Breast epithelium (tissue), 4 donors: ENCODE measurements at regions not wholly inside any gene's neighbourhood (a gene's known extent, or its start where the extent isn't known, plus 50 kb on each side); places are given as distances from the start of the nearest gene placed in this dataset.
"Not testable (repeated sequence)": the region's sequence is repeated elsewhere in the genome, so short reads cannot be mapped to it uniquely, and the experiment has no call there.

ENCODE experiments used
- DNase-seq, 2 donors: peaks; one replicate each; pipeline ENCODE4 v3.0.0-alpha.2; 2019; ENCODE audit warnings: low spot score in 2 of 2
- H3K27ac ChIP-seq, 2 donors: fragments of 200-600 bp; sonication (generic) in 1 of 2; one replicate each; pipeline ENCODE4 v1.5.1; 2016 to 2019; ENCODE audit warnings: mild to moderate bottlenecking in 1 of 2
- H3K27me3 ChIP-seq, 2 donors: fragments of 200-600 bp; sonication (generic) in 1 of 2; one replicate each; pipeline versions ENCODE4 v1.5.1 to v1.6.0; 2017 to 2019; ENCODE audit warnings: control low read depth in 1 of 2, mild to moderate bottlenecking in 1 of 2
- H3K36me3 ChIP-seq: fragments of 200-600 bp; one replicate; pipeline ENCODE4 v1.5.1; 2019
- H3K4me1 ChIP-seq, 2 donors: fragments of 200-600 bp; sonication (generic); one replicate each; pipeline ENCODE4 v1.5.1; 2016 to 2019; ENCODE audit warnings: control low read depth in 1 of 2
- H3K4me3 ChIP-seq, 3 donors: fragments of 200-600 bp; sonication (generic); 1 replicate in 2 of 3; 2 replicates in 1 of 3; pipeline ENCODE4 v1.5.1; 2016 to 2019; ENCODE audit warnings: mild to moderate bottlenecking in 3 of 3, moderate library complexity in 2 of 3
- H3K9me3 ChIP-seq, 2 donors: fragments of 200-600 bp; sonication (generic) in 1 of 2; one replicate each; pipeline ENCODE4 v1.5.1; 2016 to 2019; ENCODE audit warnings: control low read depth in 1 of 2
- POLR2A ChIP-seq: fragments of 450-650 bp; IDR thresholded peaks from one replicate; pipeline ENCODE4 v1.6.1; 2016; ENCODE audit warnings: antibody characterized with exemption, mild to moderate bottlenecking, moderate library complexity
- POLR2AphosphoS5 ChIP-seq, 3 donors: sonication (generic); formaldehyde crosslinking; IDR thresholded peaks; one replicate each; pipeline ENCODE4 v1.6.1; 2017; ENCODE audit warnings: antibody characterized with exemption in 3 of 3
- intact Hi-C: fragments of 100-400 bp; cut with DNase I; formaldehyde crosslinking; loops from one replicate; pipeline ENCODE4 v1.15.1; 2023; ENCODE audit warnings: low total_unique reads
- TF ChIP-seq, protein P1 (sequence below), 3 donors: fragments of 450-650 bp; IDR thresholded peaks; one replicate each; pipeline ENCODE4 v1.5.1; 2016 to 2017; ENCODE audit warnings: antibody characterized with exemption in 3 of 3, mild to moderate bottlenecking in 3 of 3, moderate library complexity in 3 of 3

DNA sequence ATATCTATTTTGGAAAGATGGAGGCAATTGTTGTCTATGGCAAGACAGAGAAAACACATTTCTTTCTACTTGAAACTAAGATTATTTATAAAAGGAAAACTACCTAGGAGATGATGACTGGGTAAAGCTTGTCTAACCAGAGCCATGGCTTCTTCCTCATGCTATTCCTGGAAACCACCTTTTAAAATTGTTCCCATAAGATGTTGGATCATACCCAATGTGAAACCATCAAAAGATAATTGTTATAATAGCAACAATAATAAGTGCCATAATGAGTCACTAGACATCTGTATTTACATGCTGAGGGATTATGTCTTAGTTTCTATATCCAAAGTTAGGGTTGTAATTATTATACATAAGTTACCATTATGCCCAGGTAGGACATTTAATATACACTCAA is 428.4 kb downstream of the KCNJ2 start:
- no peak overlapping the region for H3K4me3 ChIP-seq
- no peak for DNase-seq
- intact Hi-C loops = no loop called here
- TF ChIP-seq, protein P1, sequence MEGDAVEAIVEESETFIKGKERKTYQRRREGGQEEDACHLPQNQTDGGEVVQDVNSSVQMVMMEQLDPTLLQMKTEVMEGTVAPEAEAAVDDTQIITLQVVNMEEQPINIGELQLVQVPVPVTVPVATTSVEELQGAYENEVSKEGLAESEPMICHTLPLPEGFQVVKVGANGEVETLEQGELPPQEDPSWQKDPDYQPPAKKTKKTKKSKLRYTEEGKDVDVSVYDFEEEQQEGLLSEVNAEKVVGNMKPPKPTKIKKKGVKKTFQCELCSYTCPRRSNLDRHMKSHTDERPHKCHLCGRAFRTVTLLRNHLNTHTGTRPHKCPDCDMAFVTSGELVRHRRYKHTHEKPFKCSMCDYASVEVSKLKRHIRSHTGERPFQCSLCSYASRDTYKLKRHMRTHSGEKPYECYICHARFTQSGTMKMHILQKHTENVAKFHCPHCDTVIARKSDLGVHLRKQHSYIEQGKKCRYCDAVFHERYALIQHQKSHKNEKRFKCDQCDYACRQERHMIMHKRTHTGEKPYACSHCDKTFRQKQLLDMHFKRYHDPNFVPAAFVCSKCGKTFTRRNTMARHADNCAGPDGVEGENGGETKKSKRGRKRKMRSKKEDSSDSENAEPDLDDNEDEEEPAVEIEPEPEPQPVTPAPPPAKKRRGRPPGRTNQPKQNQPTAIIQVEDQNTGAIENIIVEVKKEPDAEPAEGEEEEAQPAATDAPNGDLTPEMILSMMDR (IDR thresholded peaks at IDR 0.05) = no peak
- TF ChIP-seq POLR2AphosphoS5 (IDR thresholded peaks at IDR 0.05) (no peak), POLR2A (no peak)
- H3K27me3 ChIP-seq = no peaks in the 10 kb centered on the region
- no peaks in the 10 kb centered on the region for H3K9me3 ChIP-seq
- H3K4me1 ChIP-seq = no peaks in the 10 kb centered on the region
- H3K27ac ChIP-seq = no peak overlapping the region
- no peaks in the 10 kb centered on the region for H3K36me3 ChIP-seq

DNA sequence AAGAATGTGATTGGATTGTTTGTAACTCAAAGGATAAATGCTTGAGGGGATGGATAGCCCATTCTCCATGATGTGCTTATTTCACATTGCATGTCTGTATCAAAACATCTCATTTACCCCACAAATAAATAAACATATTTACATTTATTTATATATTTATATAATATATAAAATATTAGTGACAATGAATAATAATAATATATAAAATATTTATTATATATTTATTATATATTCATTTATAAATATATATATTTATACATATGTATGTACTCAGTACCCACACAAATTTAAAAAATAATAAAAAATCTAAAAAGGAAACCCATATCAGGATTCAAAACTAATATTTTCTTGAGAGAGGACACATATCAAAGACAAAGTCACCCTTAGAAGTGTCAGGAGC is 429.9 kb downstream of the KCNJ2 start:
- no peaks in the 10 kb centered on the region for H3K36me3 ChIP-seq
- no peaks in the 10 kb centered on the region for H3K4me1 ChIP-seq
- no peaks in the 10 kb centered on the region for H3K27me3 ChIP-seq
- H3K4me3 ChIP-seq = no peak overlapping the region
- no peaks in the 10 kb centered on the region for H3K9me3 ChIP-seq
- no peak for TF ChIP-seq POLR2A
- no peak for TF ChIP-seq POLR2AphosphoS5 (IDR thresholded peaks at IDR 0.05)
- TF ChIP-seq, protein P1 (IDR thresholded peaks at IDR 0.05) = no peak
- no peak overlapping the region for H3K27ac ChIP-seq
- intact Hi-C loops = no loop called here
- no peak for DNase-seq

DNA sequence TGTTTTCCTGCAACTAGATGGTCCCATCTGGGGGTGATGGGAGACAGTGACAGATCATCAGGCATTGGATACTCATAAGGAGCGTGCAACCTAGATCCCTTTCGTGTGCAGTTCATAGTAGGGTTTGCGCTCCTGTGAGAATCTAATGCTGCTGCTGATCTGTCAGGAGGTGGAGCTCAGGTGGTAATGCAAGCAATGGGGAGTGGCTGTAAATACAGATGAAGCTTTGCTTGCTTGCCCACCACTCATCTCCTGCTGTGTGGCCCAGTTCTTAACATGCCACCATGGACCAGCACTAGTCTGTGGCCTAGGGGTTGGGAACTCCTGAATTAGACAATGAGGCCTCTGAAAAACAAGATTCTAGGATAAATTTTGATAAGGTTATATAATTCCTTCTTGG is 430.6 kb downstream of the KCNJ2 start:
- H3K36me3 ChIP-seq, H3K9me3 ChIP-seq, H3K27ac ChIP-seq, H3K27me3 ChIP-seq, intact Hi-C loops, H3K4me3 ChIP-seq, DNase-seq, H3K4me1 ChIP-seq: not testable (repeated sequence)

DNA sequence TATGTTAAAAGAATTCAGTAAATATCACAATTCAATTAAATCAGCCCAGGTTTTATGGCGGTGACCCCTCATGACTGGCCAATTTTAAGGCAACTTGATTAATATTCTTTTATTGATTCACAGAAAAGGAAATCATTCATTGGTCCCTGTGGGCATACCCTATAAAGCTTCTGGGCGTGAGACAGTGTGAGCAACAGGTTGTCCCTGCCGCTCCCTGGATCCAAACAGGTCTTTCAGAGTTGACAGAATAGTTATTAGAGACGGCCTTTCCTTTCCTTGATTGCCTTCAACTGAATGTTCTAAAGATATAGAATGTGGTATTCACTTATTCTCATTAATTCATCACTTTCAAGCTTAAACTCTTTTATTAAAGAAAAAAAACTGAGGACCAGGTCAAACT is 433.9 kb downstream of the KCNJ2 start:
- Histone ChIP-seq H3K4me3 (no peak overlapping the region), H3K27me3 (no peaks in the 10 kb centered on the region), H3K4me1 (no peaks in the 10 kb centered on the region), H3K27ac (no peak overlapping the region), H3K36me3 (no peaks in the 10 kb centered on the region), H3K9me3 (no peaks in the 10 kb centered on the region)
- TF ChIP-seq, protein P1 (IDR thresholded peaks at IDR 0.05) = no peak
- TF ChIP-seq POLR2AphosphoS5 (IDR thresholded peaks at IDR 0.05) (no peak), POLR2A (no peak)
- DNase-seq = no peak
- intact Hi-C loops = no loop called here

DNA sequence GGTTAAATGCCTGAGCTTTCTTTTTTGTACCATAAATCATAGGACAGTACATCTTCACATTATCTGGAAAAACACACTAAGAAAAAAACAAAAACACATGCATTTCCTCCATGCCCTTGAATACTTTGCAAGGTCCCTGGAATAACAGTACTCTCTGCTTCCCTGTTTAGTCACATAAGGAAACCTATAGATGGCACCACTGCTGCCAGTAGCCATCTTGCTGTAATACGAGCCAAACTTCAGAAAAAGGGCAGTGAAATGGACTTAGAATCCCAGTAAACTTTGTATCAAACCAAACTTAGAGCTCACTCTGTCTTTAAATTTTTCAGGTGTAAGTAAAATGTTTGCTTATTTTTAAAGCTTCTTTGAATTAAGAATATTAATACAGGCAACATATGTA is 435.5 kb downstream of the KCNJ2 start:
- H3K36me3 ChIP-seq = no peaks in the 10 kb centered on the region
- no peaks in the 10 kb centered on the region for H3K4me1 ChIP-seq
- TF ChIP-seq POLR2AphosphoS5 (IDR thresholded peaks at IDR 0.05) = no peak
- TF ChIP-seq POLR2A = no peak
- TF ChIP-seq, protein P1 (IDR thresholded peaks at IDR 0.05) = no peak
- H3K27me3 ChIP-seq = no peaks in the 10 kb centered on the region
- H3K27ac ChIP-seq = no peak overlapping the region
- no peak for DNase-seq
- intact Hi-C loops = no loop called here
- H3K4me3 ChIP-seq = no peak overlapping the region
- H3K9me3 ChIP-seq = no peaks in the 10 kb centered on the region

DNA sequence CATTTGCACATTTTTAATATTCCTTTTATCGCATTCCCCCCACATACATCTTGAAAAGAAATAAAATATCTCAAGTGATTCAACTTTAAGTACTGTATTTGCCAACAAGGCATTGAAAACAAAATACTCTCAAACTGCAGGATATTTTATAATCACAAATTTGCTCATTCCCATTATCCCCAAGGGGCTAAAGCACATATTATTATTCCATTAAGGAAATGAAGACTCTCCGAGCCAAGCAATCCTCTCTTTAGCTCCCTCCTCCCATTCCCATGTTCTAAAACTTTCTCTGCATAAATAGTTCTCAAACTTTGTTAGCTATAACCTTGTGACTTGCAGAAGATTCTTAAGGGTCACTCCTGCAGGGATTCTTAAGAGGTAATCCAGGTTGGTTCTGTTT is 436.8 kb downstream of the KCNJ2 start:
- Histone ChIP-seq H3K4me3 (no peak overlapping the region), H3K27ac (no peak overlapping the region), H3K4me1 (no peaks in the 10 kb centered on the region), H3K36me3 (no peaks in the 10 kb centered on the region), H3K27me3 (no peaks in the 10 kb centered on the region), H3K9me3 (no peaks in the 10 kb centered on the region)
- DNase-seq = no peak
- no peak for TF ChIP-seq POLR2A
- TF ChIP-seq, protein P1 (IDR thresholded peaks at IDR 0.05) = no peak
- TF ChIP-seq POLR2AphosphoS5 (IDR thresholded peaks at IDR 0.05) = no peak
- intact Hi-C loops = no loop called here
